RWPE2 (cell line): ENCODE measurements at regions not wholly inside any gene's neighbourhood (a gene's known extent, or its start where the extent isn't known, plus 50 kb on each side); places are given as distances from the start of the nearest gene placed in this dataset.

Experiments used
- ATAC-seq: fragments of 200-7000 bp; cut with Tn5 transposase; 3 replicates; pipeline ENCODE4 v1.9.1; 2021; ENCODE audit warnings: low read depth
- DNase-seq: peaks from one replicate; pipeline ENCODE4 v3.0.0-alpha.2; 2020; ENCODE audit warnings: low spot score
- H3K27ac ChIP-seq: fragments of 450-650 bp; 2 replicates; pipeline ENCODE4 v1.5.1; 2017; ENCODE audit warnings: mild to moderate bottlenecking; ENCODE audit not compliant: poor library complexity, severe bottlenecking
- H3K27me3 ChIP-seq: fragments of 250-450 bp; sonication (Bioruptor Pico); 2 replicates; pipeline ENCODE4 v1.5.1; 2021; ENCODE audit warnings: mild to moderate bottlenecking, moderate library complexity; ENCODE audit not compliant: insufficient read depth, poor library complexity, severe bottlenecking
- H3K36me3 ChIP-seq: fragments of 250-450 bp; sonication (Bioruptor Pico); 2 replicates; pipeline ENCODE4 v1.5.1; 2020; ENCODE audit warnings: low read depth, mild to moderate bottlenecking, moderate library complexity
- H3K4me1 ChIP-seq: fragments of 250-450 bp; sonication (Bioruptor Pico); 2 replicates; pipeline ENCODE4 v1.5.1; 2021; ENCODE audit warnings: mild to moderate bottlenecking, moderate library complexity; ENCODE audit not compliant: insufficient read depth, poor library complexity, severe bottlenecking
- H3K4me3 ChIP-seq: fragments of 250-450 bp; sonication (Bioruptor Pico); 2 replicates; pipeline ENCODE4 v1.5.1; 2021; ENCODE audit warnings: mild to moderate bottlenecking, moderate library complexity; ENCODE audit not compliant: severe bottlenecking
- H3K9me3 ChIP-seq: fragments of 250-450 bp; sonication (Bioruptor Pico); 2 replicates; pipeline ENCODE4 v1.5.1; 2021; ENCODE audit warnings: mild to moderate bottlenecking, moderate library complexity; ENCODE audit not compliant: severe bottlenecking
- CTCF ChIP-seq: fragments of 450-650 bp; IDR thresholded peaks from one replicate; pipeline ENCODE4 v1.5.1; 2017; ENCODE audit warnings: mild to moderate bottlenecking, moderate library complexity; ENCODE audit not compliant: poor library complexity, severe bottlenecking

GRCh38 chr4:141912831-141913230 is 276.4 kb downstream of the IL15 start:
- DNase-seq (no peak), ATAC-seq (no peak)
- TF ChIP-seq CTCF: no peak
- Histone ChIP-seq H3K27ac (no peak overlapping the region), H3K4me1 (no peaks in the 10 kb centered on the region), H3K4me3 (no peak overlapping the region), H3K36me3 (no peaks in the 10 kb centered on the region), H3K27me3 (no peaks in the 10 kb centered on the region), H3K9me3 (no peaks in the 10 kb centered on the region)

- ATAC-seq (no peak), DNase-seq (no peak)
- H3K4me1 ChIP-seq: no peaks in the 10 kb centered on the region
- H3K27ac ChIP-seq: no peak overlapping the region
- H3K4me3 ChIP-seq: no peak overlapping the region
- H3K9me3 ChIP-seq: no peaks in the 10 kb centered on the region
- TF ChIP-seq CTCF: no peak
- H3K27me3 ChIP-seq: no peaks in the 10 kb centered on the region
- H3K36me3 ChIP-seq: no peaks in the 10 kb centered on the region
Observed at GRCh38 chr4:141913928-141914327, 277.5 kb downstream of the IL15 start.

- ATAC-seq: no peak
- H3K36me3 ChIP-seq: no peaks in the 10 kb centered on the region
- H3K27me3 ChIP-seq: no peaks in the 10 kb centered on the region
- no peaks in the 10 kb centered on the region for H3K9me3 ChIP-seq
- no peak for TF ChIP-seq CTCF
- no peak overlapping the region for H3K4me3 ChIP-seq
- no peak for DNase-seq
- no peaks in the 10 kb centered on the region for H3K4me1 ChIP-seq
- H3K27ac ChIP-seq: no peak overlapping the region
Observed at GRCh38 chr4:141914746-141915145, 278.4 kb downstream of the IL15 start.

- no peaks in the 10 kb centered on the region for H3K27me3 ChIP-seq
- H3K36me3 ChIP-seq: no peaks in the 10 kb centered on the region
- TF ChIP-seq CTCF: no peak
- no peak overlapping the region for H3K27ac ChIP-seq
- H3K4me3 ChIP-seq: no peak overlapping the region
- no peaks in the 10 kb centered on the region for H3K4me1 ChIP-seq
- H3K9me3 ChIP-seq: no peaks in the 10 kb centered on the region
- no peak for ATAC-seq
- DNase-seq: no peak
Observed at GRCh38 chr4:141919649-141920048, 283.3 kb downstream of the IL15 start.

- Histone ChIP-seq H3K9me3 (no peaks in the 10 kb centered on the region), H3K27ac (no peak overlapping the region), H3K4me1 (no peaks in the 10 kb centered on the region), H3K4me3 (no peak overlapping the region), H3K27me3 (no peaks in the 10 kb centered on the region), H3K36me3 (no peaks in the 10 kb centered on the region)
- no peak for ATAC-seq
- DNase-seq: no peak
- TF ChIP-seq CTCF: no peak
Observed at GRCh38 chr4:141921293-141921692, 284.9 kb downstream of the IL15 start.
